H1 (cell line): ENCODE measurements at regions not wholly inside any gene's neighbourhood (a gene's known extent, or its start where the extent isn't known, plus 50 kb on each side); places are given as distances from the start of the nearest gene placed in this dataset.

Source experiments
- CTCF ChIA-PET: fragments of 300-600 bp; sonication (Branson Sonifier 250); formaldehyde crosslinking; loops from one replicate; lab custom pipeline; 2021; ENCODE audit not compliant: partially characterized antibody; lab: Charles Lee
- POLR2A ChIA-PET: fragments of 300-600 bp; sonication (Branson Sonifier 250); formaldehyde crosslinking; loops from one replicate; lab custom pipeline; 2021; ENCODE audit warnings: inconsistent platforms; ENCODE audit not compliant: partially characterized antibody; lab: Charles Lee
- DNase-seq, 2 experiments: peaks; one replicate each; pipeline versions ENCODE4 v3.0.0 to v3.0.0-alpha.2; 2010 to 2022; ENCODE audit warnings: low spot score in 2 of 2, low read depth in 1 of 2, mixed read lengths in 1 of 2
- FAIRE-seq: peaks from 2 replicates; lab custom pipeline; 2011; peaks lifted over from hg19 to GRCh38; lab: Jason Lieb, UNC
- H2AFZ ChIP-seq: 2 replicates; pipeline ENCODE4 v1.8.1; 2012; ENCODE audit warnings: low read length, inconsistent platforms
- H2AK5ac ChIP-seq: 2 replicates; pipeline ENCODE4 v1.6.1; 2013; ENCODE audit warnings: low read depth, low read length
- H2BK120ac ChIP-seq: replicated peaks from 2 replicates; pipeline ENCODE3; 2013; ENCODE audit warnings: low read depth, low read length, inconsistent platforms
- H2BK12ac ChIP-seq: 2 replicates; pipeline ENCODE4 v1.6.1; 2013; ENCODE audit warnings: low read depth, low read length
- H2BK15ac ChIP-seq: 2 replicates; pipeline ENCODE4 v1.6.1; 2013; ENCODE audit warnings: low read length
- H2BK20ac ChIP-seq: 2 replicates; pipeline ENCODE4 v1.6.1; 2013; ENCODE audit warnings: low read length
- H2BK5ac ChIP-seq: 2 replicates; pipeline ENCODE4 v1.6.1; 2013; ENCODE audit warnings: low read depth, low read length
- H3K14ac ChIP-seq: 2 replicates; pipeline ENCODE4 v1.6.1; 2013; ENCODE audit warnings: inconsistent platforms; ENCODE audit not compliant: insufficient read length
- H3K18ac ChIP-seq: 2 replicates; pipeline ENCODE4 v1.6.1; 2013; ENCODE audit warnings: low read length; ENCODE audit errors: extremely low read depth
- H3K23ac ChIP-seq: 2 replicates; pipeline ENCODE4 v1.6.1; 2013; ENCODE audit warnings: inconsistent platforms; ENCODE audit not compliant: insufficient read length
- H3K23me2 ChIP-seq: 2 replicates; pipeline ENCODE4 v1.6.1; 2013; ENCODE audit warnings: low read depth, low read length
- H3K27ac ChIP-seq: 2 replicates; pipeline ENCODE4 v1.6.1; 2011; ENCODE audit warnings: low read depth, low read length, inconsistent platforms
- H3K27me3 ChIP-seq, 4 experiments: replicated peaks in 1 of 4; 1 replicate in 1 of 4; 2 replicates in 3 of 4; pipeline versions ENCODE4 v1.6.1 to v1.8.1; 2011 to 2013; ENCODE audit warnings: low read length in 3 of 4, mild to moderate bottlenecking in 3 of 4, inconsistent platforms in 2 of 4, mixed read lengths in 2 of 4, moderate library complexity in 1 of 4; ENCODE audit not compliant: control insufficient read depth in 3 of 4, insufficient read depth in 3 of 4; ENCODE audit errors: extremely low read depth in 1 of 4
- H3K36me3 ChIP-seq, 4 experiments: 2 replicates each; pipeline versions ENCODE4 v1.6.1 to v1.8.1; 2011 to 2013; ENCODE audit warnings: mild to moderate bottlenecking in 4 of 4, low read length in 3 of 4, moderate library complexity in 2 of 4, control low read depth in 1 of 4, inconsistent platforms in 1 of 4; ENCODE audit not compliant: insufficient read depth in 4 of 4, control insufficient read depth in 2 of 4
- H3K4ac ChIP-seq: replicated peaks from 2 replicates; pipeline ENCODE3; 2013; ENCODE audit warnings: low read length, low read depth, mixed read lengths, inconsistent platforms; ENCODE audit not compliant: insufficient read length
- H3K4me1 ChIP-seq, 4 experiments: replicated peaks in 1 of 4; 1 replicate in 1 of 4; 2 replicates in 3 of 4; pipeline versions ENCODE4 v1.6.1 to v1.8.1; 2011 to 2013; ENCODE audit warnings: low read length in 3 of 4, inconsistent platforms in 2 of 4, mixed read lengths in 1 of 4; ENCODE audit not compliant: insufficient read depth in 4 of 4, control insufficient read depth in 3 of 4
- H3K4me2 ChIP-seq, 2 experiments: 2 replicates each; pipeline versions ENCODE4 v1.6.1 to v1.8.1; 2011 to 2013; ENCODE audit warnings: low read depth in 2 of 2, low read length in 2 of 2, control low read depth in 1 of 2, inconsistent platforms in 1 of 2, mild to moderate bottlenecking in 1 of 2; ENCODE audit not compliant: insufficient read depth in 1 of 2
- H3K4me3 ChIP-seq, 4 experiments: fragments of 200-600, 300-600 bp in 1 of 4; sonication (generic), shearing (Covaris generic), sonication (Bioruptor Twin) in 1 of 4; 2 replicates each; pipeline versions ENCODE4 v1.5.1 to v1.8.1; 2011 to 2016; ENCODE audit warnings: low read length in 4 of 4, low read depth in 3 of 4, control low read depth in 2 of 4, inconsistent platforms in 2 of 4, mild to moderate bottlenecking in 2 of 4, mixed read lengths in 1 of 4, moderate library complexity in 1 of 4; ENCODE audit not compliant: insufficient read depth in 2 of 4; ENCODE audit errors: extremely low read depth in 1 of 4
- H3K56ac ChIP-seq: replicated peaks from 2 replicates; pipeline ENCODE3; 2013; ENCODE audit warnings: low read depth, mild to moderate bottlenecking, mixed read lengths, low read length, inconsistent platforms; ENCODE audit not compliant: insufficient read length
- H3K79me1 ChIP-seq: 2 replicates; pipeline ENCODE4 v1.6.1; 2013; ENCODE audit warnings: low read depth, low read length, control low read depth
- H3K79me2 ChIP-seq, 2 experiments: 2 replicates each; pipeline versions ENCODE4 v1.6.1 to v1.8.1; 2012 to 2013; ENCODE audit warnings: low read length in 2 of 2, mild to moderate bottlenecking in 2 of 2, inconsistent platforms in 1 of 2; ENCODE audit not compliant: insufficient read depth in 2 of 2, control insufficient read depth in 1 of 2
- H3K9ac ChIP-seq, 4 experiments: replicated peaks in 1 of 4; 1 replicate in 1 of 4; 2 replicates in 3 of 4; pipeline versions ENCODE4 v1.6.1 to v1.8.1; 2011 to 2013; ENCODE audit warnings: low read depth in 3 of 4, low read length in 3 of 4, control low read depth in 2 of 4, mild to moderate bottlenecking in 2 of 4, moderate library complexity in 2 of 4, inconsistent platforms in 1 of 4; ENCODE audit errors: extremely low read depth in 1 of 4
- H3K9me3 ChIP-seq, 2 experiments: 2 replicates each; pipeline versions ENCODE4 v1.6.1 to v1.8.1; 2012 to 2013; ENCODE audit warnings: mild to moderate bottlenecking in 2 of 2, moderate library complexity in 2 of 2, control low read depth in 1 of 2, inconsistent platforms in 1 of 2, low read depth in 1 of 2, low read length in 1 of 2, mixed read lengths in 1 of 2; ENCODE audit not compliant: insufficient read depth in 2 of 2
- H4K20me1 ChIP-seq, 2 experiments: replicated peaks in 1 of 2; 2 replicates each; pipeline versions ENCODE3 to v1.8.1; 2011 to 2013; ENCODE audit warnings: inconsistent platforms in 2 of 2, low read length in 2 of 2, mild to moderate bottlenecking in 1 of 2; ENCODE audit not compliant: insufficient read depth in 2 of 2, control insufficient read depth in 1 of 2
- H4K5ac ChIP-seq: 2 replicates; pipeline ENCODE4 v1.6.1; 2013; ENCODE audit warnings: low read length, low read depth, mixed read lengths, inconsistent platforms; ENCODE audit not compliant: insufficient read length
- H4K8ac ChIP-seq: 2 replicates; pipeline ENCODE4 v1.8.0; 2013; ENCODE audit warnings: mild to moderate bottlenecking, moderate library complexity, low read length, inconsistent platforms; ENCODE audit not compliant: insufficient read depth; ENCODE audit errors: extremely low read depth
- H4K91ac ChIP-seq: replicated peaks from 2 replicates; pipeline ENCODE3; 2013; ENCODE audit warnings: low read length, mixed read lengths, inconsistent platforms; ENCODE audit not compliant: insufficient read length
- CREB1 ChIP-seq: IDR thresholded peaks from 2 replicates; pipeline ENCODE4 v1.6.1; 2012; ENCODE audit warnings: inconsistent platforms
- GTF2F1 ChIP-seq: IDR thresholded peaks from 2 replicates; pipeline ENCODE4 v1.6.1; 2012; ENCODE audit warnings: low read depth, low read length, improper control_type of control experiment, borderline replicate concordance
- HDAC2 ChIP-seq, 2 experiments: fragments of 300-600 bp in 1 of 2; sonication (generic) in 1 of 2; IDR thresholded peaks; 2 replicates each; pipeline ENCODE4 v1.6.1; 2011 to 2012; ENCODE audit warnings: low read depth in 2 of 2, low read length in 2 of 2, mild to moderate bottlenecking in 2 of 2, moderate library complexity in 2 of 2, borderline replicate concordance in 1 of 2, inconsistent platforms in 1 of 2
- HDAC6 ChIP-seq: IDR thresholded peaks from one replicate; pipeline ENCODE4 v1.7.1; 2012; ENCODE audit warnings: low read depth, mild to moderate bottlenecking, inconsistent platforms, low read length, moderate library complexity
- JUN ChIP-seq: IDR thresholded peaks from 2 replicates; pipeline ENCODE4 v1.6.1; 2011; ENCODE audit warnings: low read depth, mild to moderate bottlenecking, improper control_type of control experiment, low read length
- KDM4A ChIP-seq: IDR thresholded peaks from one replicate; pipeline ENCODE4 v1.7.1; 2012; ENCODE audit warnings: low read depth, mild to moderate bottlenecking, moderate library complexity, low read length, inconsistent platforms; ENCODE audit not compliant: severe bottlenecking
- KDM5A ChIP-seq: fragments of 200-600 bp; IDR thresholded peaks from 2 replicates; pipeline ENCODE4 v1.7.1; 2012; ENCODE audit warnings: mild to moderate bottlenecking, low read length, inconsistent platforms, mixed read lengths
- RAD21 ChIP-seq, 2 experiments: IDR thresholded peaks in 1 of 2; conservative IDR thresholded peaks in 1 of 2; 2 replicates each; pipeline ENCODE4 v1.6.1; 2011; ENCODE audit warnings: low read depth in 2 of 2, low read length in 2 of 2, improper control_type of control experiment in 1 of 2, inconsistent platforms in 1 of 2, mild to moderate bottlenecking in 1 of 2, moderate library complexity in 1 of 2
- WGBS, 2 experiments: shearing (Covaris generic) in 1 of 2; methylation state at CpG; one replicate each; pipeline versions ENCODE4 v1.1.6 to v1.1.7; 2013 to 2015; ENCODE audit warnings: low lambda C conversion rate in 2 of 2, mixed read lengths in 2 of 2, inconsistent platforms in 1 of 2, low coverage in 1 of 2, missing lambda C conversion rate in 1 of 2; ENCODE audit not compliant: insufficient replicate concordance in 2 of 2, insufficient coverage in 1 of 2, insufficient read length in 1 of 2; ENCODE audit errors: extremely low coverage in 1 of 2, missing lambda C conversion rate in 1 of 2; 5-methylcytosine and 5-hydroxymethylcytosine counted together
- TF ChIP-seq, protein P1 (sequence below): IDR thresholded peaks from 2 replicates; pipeline ENCODE4 v1.6.1; 2011; ENCODE audit warnings: low read depth, mild to moderate bottlenecking, low read length; ENCODE audit not compliant: insufficient read depth
- TF ChIP-seq, protein P2 (sequence below): IDR thresholded peaks from 2 replicates; pipeline ENCODE4 v1.6.1; 2012; ENCODE audit warnings: low read length, inconsistent platforms

- CTCF ChIA-PET, result interaction anchor here (0.6 to 0.7 kb wide), 2 partner anchors 47 to 140 kb away, joined by 3 to 4 read pairs; no protein-coding TSS in a partner anchor
- Histone ChIP-seq H2BK5ac (no peak overlapping the region), H4K8ac (no peak overlapping the region), H3K4me3 (no peak overlapping the region), H3K14ac (no peak overlapping the region), H4K5ac (no peak overlapping the region), H3K36me3 (no peaks in the 10 kb centered on the region), H2BK120ac (no peak overlapping the region), H4K20me1 (no peaks in the 10 kb centered on the region), H2BK15ac (no peak overlapping the region), H3K23ac (no peak overlapping the region), H3K27me3 (no peaks in the 10 kb centered on the region), H3K4me1 (no peaks in the 10 kb centered on the region), H3K79me2 (no peaks in the 10 kb centered on the region), H2AFZ (no peak overlapping the region), H3K23me2 (no peaks in the 10 kb centered on the region), H2BK12ac (no peak overlapping the region), H2BK20ac (no peak overlapping the region), H3K79me1 (no peaks in the 10 kb centered on the region), H3K18ac (no peak overlapping the region), H4K91ac (no peak overlapping the region), H2AK5ac (no peak overlapping the region), H3K56ac (no peak overlapping the region), H3K27ac (no peak overlapping the region), H3K4ac (no peak overlapping the region), H3K4me2 (no peak overlapping the region), H3K9me3 (peaks cover 6 to 16% of the 10 kb centered on the region in 2 experiments), H3K9ac (no peak overlapping the region)
- 93% methylated on average over 13 of the region's 13 CpGs; no CpG with 5 or more reads in 1 of the 2 experiments for WGBS, 2 experiments
- DNase-seq (no peak), FAIRE-seq (no peak)
- POLR2A ChIA-PET, result no interaction called here
- TF ChIP-seq, protein P1, sequence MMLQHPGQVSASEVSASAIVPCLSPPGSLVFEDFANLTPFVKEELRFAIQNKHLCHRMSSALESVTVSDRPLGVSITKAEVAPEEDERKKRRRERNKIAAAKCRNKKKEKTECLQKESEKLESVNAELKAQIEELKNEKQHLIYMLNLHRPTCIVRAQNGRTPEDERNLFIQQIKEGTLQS, result no peak
- no peak for TF ChIP-seq HDAC6
- TF ChIP-seq CREB1, result no peak
- TF ChIP-seq, protein P2, sequence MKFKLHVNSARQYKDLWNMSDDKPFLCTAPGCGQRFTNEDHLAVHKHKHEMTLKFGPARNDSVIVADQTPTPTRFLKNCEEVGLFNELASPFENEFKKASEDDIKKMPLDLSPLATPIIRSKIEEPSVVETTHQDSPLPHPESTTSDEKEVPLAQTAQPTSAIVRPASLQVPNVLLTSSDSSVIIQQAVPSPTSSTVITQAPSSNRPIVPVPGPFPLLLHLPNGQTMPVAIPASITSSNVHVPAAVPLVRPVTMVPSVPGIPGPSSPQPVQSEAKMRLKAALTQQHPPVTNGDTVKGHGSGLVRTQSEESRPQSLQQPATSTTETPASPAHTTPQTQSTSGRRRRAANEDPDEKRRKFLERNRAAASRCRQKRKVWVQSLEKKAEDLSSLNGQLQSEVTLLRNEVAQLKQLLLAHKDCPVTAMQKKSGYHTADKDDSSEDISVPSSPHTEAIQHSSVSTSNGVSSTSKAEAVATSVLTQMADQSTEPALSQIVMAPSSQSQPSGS, result no peak
- no peak for TF ChIP-seq KDM4A
- TF ChIP-seq RAD21 (IDR thresholded peaks at IDR 0.05 in 1 of 2, conservative IDR thresholded peaks at IDR 0.05 in 1 of 2; ENCODE audit: low read depth in 2 of 2, low read length in 2 of 2), result no peak
- TF ChIP-seq GTF2F1, result no peak
- no peak for TF ChIP-seq JUN
- TF ChIP-seq HDAC2 (IDR thresholded peaks at IDR 0.05; ENCODE audit: borderline replicate concordance in 1 of 2, low read depth in 2 of 2, low read length in 2 of 2), result no peak
- no peak for TF ChIP-seq KDM5A
These were observed 112.1 kb upstream of the THBS2 start for GRCh38 chr6:169365567-169366257.
